GM20000 (cell line): ENCODE measurements at regions not wholly inside any gene's neighbourhood (a gene's known extent, or its start where the extent isn't known, plus 50 kb on each side); places are given as distances from the start of the nearest gene placed in this dataset.

Experiments
- DNase-seq: peaks from one replicate; pipeline ENCODE4 v3.0.0; 2012; ENCODE audit warnings: low spot score
- CTCF ChIP-seq: IDR thresholded peaks from 2 replicates; pipeline ENCODE4 v1.5.1; 2012; ENCODE audit warnings: mild to moderate bottlenecking, control low read depth; ENCODE audit errors: extremely low read depth, missing control alignments

- TF ChIP-seq CTCF: no peak
- no peak for DNase-seq
These were observed 169.4 kb upstream of the BDNF start for GRCh38 chr11:27869701-27870100.

GRCh38 chr11:27868709-27869108 is 168.5 kb upstream of the BDNF start:
- no peak for DNase-seq
- TF ChIP-seq CTCF: no peak

- DNase-seq: no peak
- TF ChIP-seq CTCF: no peak
These were observed 168.0 kb upstream of the BDNF start for GRCh38 chr11:27868226-27868625.

- DNase-seq: no peak
- TF ChIP-seq CTCF: no peak
These were observed 164.8 kb upstream of the BDNF start for GRCh38 chr11:27865105-27865504.

- no peak for DNase-seq
- no peak for TF ChIP-seq CTCF
These were observed 164.4 kb upstream of the BDNF start for GRCh38 chr11:27864611-27865010.

- TF ChIP-seq CTCF: no peak
- no peak for DNase-seq
These were observed 163.8 kb upstream of the BDNF start for GRCh38 chr11:27864091-27864491.

- no peak for TF ChIP-seq CTCF
- DNase-seq: no peak
These were observed 163.4 kb upstream of the BDNF start for GRCh38 chr11:27863637-27864036.
